ENCODE measurements at regions not wholly inside any gene's neighbourhood (a gene's known extent, or its start where the extent isn't known, plus 50 kb on each side); places are given as distances from the start of the nearest gene placed in this dataset.

DNA sequence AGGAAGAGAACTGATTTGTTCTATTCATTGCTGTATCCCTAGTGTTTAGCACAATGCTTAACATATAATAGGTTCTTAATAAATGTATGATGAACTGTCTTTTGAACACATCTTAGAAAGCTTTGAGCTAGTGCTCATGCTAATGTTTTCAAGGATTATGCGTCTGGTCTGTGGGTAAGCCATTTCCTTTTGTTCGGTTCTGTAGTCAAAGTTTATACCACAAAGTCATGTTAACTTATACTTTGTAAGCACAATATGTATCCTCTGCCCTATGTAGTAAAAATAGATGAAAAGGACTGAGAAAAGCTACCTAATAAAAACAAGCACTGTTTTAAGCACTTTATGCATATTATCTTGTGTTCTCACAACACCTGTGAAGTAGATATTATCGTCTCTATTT, 301.9 kb downstream of the GLUD2 start:
- no peak for TF ChIP-seq YY1 (IDR thresholded peaks at IDR 0.05; ENCODE audit: low read depth)
- no peak for TF ChIP-seq RAD21 (IDR thresholded peaks at IDR 0.05; ENCODE audit: low read depth)
- TF ChIP-seq CREB1 (IDR thresholded peaks at IDR 0.05; ENCODE audit: low read depth), result no peak
- no peak for TF ChIP-seq FOXM1 (IDR thresholded peaks at IDR 0.05; ENCODE audit: borderline replicate concordance, low read depth)
- no peak for TF ChIP-seq NFIC (IDR thresholded peaks at IDR 0.05)
- TF ChIP-seq TAF1 (IDR thresholded peaks at IDR 0.05; ENCODE audit: low read depth), result no peak
